WTC11 (cell line): ENCODE measurements at regions not wholly inside any gene's neighbourhood (a gene's known extent, or its start where the extent isn't known, plus 50 kb on each side); places are given as distances from the start of the nearest gene placed in this dataset.

Source experiments
- ATAC-seq: fragments of 200-7000 bp; cut with Tn5 transposase; 2 replicates; pipeline ENCODE4 v1.10.0; 2021; ENCODE audit warnings: mild to moderate bottlenecking, moderate library complexity
- CTCF ChIA-PET: fragments of 300-600 bp; sonication (Branson Sonifier 250); formaldehyde crosslinking; loops from one replicate; lab custom pipeline; 2021; ENCODE audit warnings: antibody characterized with exemption; lab: Charles Lee
- POLR2A ChIA-PET: fragments of 350-600 bp; sonication (Branson Sonifier 250); formaldehyde crosslinking; loops from one replicate; lab custom pipeline; 2021; ENCODE audit warnings: antibody characterized with exemption; lab: Charles Lee
- DNase-seq: peaks from one replicate; pipeline ENCODE4 v3.0.0; 2021; ENCODE audit warnings: low spot score
- H3K27ac Mint-ChIP-seq: 2 replicates; pipeline ENCODE4 v1.8.0; 2021; ENCODE audit warnings: mixed read lengths
- H3K27me3 Mint-ChIP-seq: 2 replicates; pipeline ENCODE4 v1.8.0; 2021; ENCODE audit warnings: low read depth, mild to moderate bottlenecking, moderate library complexity, mixed read lengths
- H3K36me3 Mint-ChIP-seq: 2 replicates; pipeline ENCODE4 v1.8.0; 2021; ENCODE audit warnings: mixed read lengths
- H3K4me1 Mint-ChIP-seq: 2 replicates; pipeline ENCODE4 v1.8.0; 2022; ENCODE audit warnings: mixed read lengths
- H3K4me3 Mint-ChIP-seq: 2 replicates; pipeline ENCODE4 v1.8.0; 2021; ENCODE audit warnings: mild to moderate bottlenecking, moderate library complexity, mixed read lengths
- H3K9me3 Mint-ChIP-seq: 2 replicates; pipeline ENCODE4 v1.8.0; 2021; ENCODE audit warnings: mixed read lengths
- CREM ChIP-seq: sonication (generic); formaldehyde crosslinking; IDR thresholded peaks from 2 replicates; pipeline ENCODE4 v1.8.1; 2022; ENCODE audit warnings: mild to moderate bottlenecking, missing genetic modification reagents, moderate library complexity
- ELF4 ChIP-seq: sonication (generic); formaldehyde crosslinking; IDR thresholded peaks from 2 replicates; pipeline ENCODE4 v1.8.1; 2022; ENCODE audit warnings: low read depth, mild to moderate bottlenecking, moderate library complexity, missing genetic modification reagents
- FOXJ3 ChIP-seq: sonication (generic); formaldehyde crosslinking; IDR thresholded peaks from 2 replicates; pipeline ENCODE4 v1.9.0; 2021; ENCODE audit warnings: missing genetic modification reagents, mild to moderate bottlenecking, borderline replicate concordance
- GRHL2 ChIP-seq: fragments of 250-450 bp; sonication (Bioruptor Pico); IDR thresholded peaks from 2 replicates; pipeline ENCODE4 v1.8.0; 2022; ENCODE audit warnings: mild to moderate bottlenecking, moderate library complexity; ENCODE audit not compliant: insufficient replicate concordance, severe bottlenecking
- GTF2I ChIP-seq: fragments of 250-450 bp; sonication (Bioruptor Pico); conservative IDR thresholded peaks from 2 replicates; pipeline ENCODE4 v1.4.0; 2021; ENCODE audit warnings: mild to moderate bottlenecking
- IRF2 ChIP-seq: sonication (generic); formaldehyde crosslinking; IDR thresholded peaks from 2 replicates; pipeline ENCODE4 v1.8.0; 2022; ENCODE audit warnings: low read depth, missing genetic modification reagents, borderline replicate concordance
- JAZF1 ChIP-seq: fragments of 250-450 bp; sonication (Bioruptor Pico); IDR thresholded peaks from 2 replicates; pipeline ENCODE4 v1.9.0; 2021; ENCODE audit warnings: moderate library complexity, mild to moderate bottlenecking, inconsistent platforms
- RORB ChIP-seq: fragments of 250-450 bp; sonication (Bioruptor Pico); IDR thresholded peaks from 2 replicates; pipeline ENCODE4 v1.9.0; 2021; ENCODE audit warnings: mild to moderate bottlenecking
- SOX15 ChIP-seq: fragments of 250-450 bp; sonication (Bioruptor Pico); IDR thresholded peaks from 2 replicates; pipeline ENCODE4 v1.9.0; 2021; ENCODE audit warnings: mild to moderate bottlenecking
- SP1 ChIP-seq: sonication (generic); formaldehyde crosslinking; conservative IDR thresholded peaks from 2 replicates; pipeline ENCODE4 v1.8.1; 2022; ENCODE audit warnings: missing genetic modification reagents
- TCF7 ChIP-seq: sonication (generic); formaldehyde crosslinking; IDR thresholded peaks from 2 replicates; pipeline ENCODE4 v1.8.0; 2022; ENCODE audit warnings: mild to moderate bottlenecking, low read depth, missing genetic modification reagents, moderate library complexity
- TEAD4 ChIP-seq: sonication (generic); formaldehyde crosslinking; IDR thresholded peaks from 2 replicates; pipeline ENCODE4 v1.8.0; 2022; ENCODE audit warnings: mild to moderate bottlenecking, missing genetic modification reagents
- ZNF232 ChIP-seq: sonication (generic); formaldehyde crosslinking; IDR thresholded peaks from 2 replicates; pipeline ENCODE4 v1.8.0; 2022; ENCODE audit warnings: mild to moderate bottlenecking, missing genetic modification reagents
- ZNF396 ChIP-seq: fragments of 250-450 bp; sonication (Bioruptor Pico); IDR thresholded peaks from 2 replicates; pipeline ENCODE4 v1.8.0; 2021; ENCODE audit warnings: mild to moderate bottlenecking, moderate library complexity, borderline replicate concordance
- ZNF423 ChIP-seq: fragments of 250-450 bp; sonication (Bioruptor Pico); IDR thresholded peaks from 2 replicates; pipeline ENCODE4 v2.1.2; 2022; ENCODE audit warnings: mild to moderate bottlenecking, moderate library complexity
- ZNF671 ChIP-seq: fragments of 250-450 bp; sonication (Bioruptor Pico); IDR thresholded peaks from 2 replicates; pipeline ENCODE4 v1.8.0; 2021; ENCODE audit warnings: mild to moderate bottlenecking
- TF ChIP-seq, protein P1 (sequence below): sonication (generic); formaldehyde crosslinking; IDR thresholded peaks from 2 replicates; pipeline ENCODE4 v1.8.0; 2022; ENCODE audit warnings: mild to moderate bottlenecking, missing genetic modification reagents
- TF ChIP-seq, protein P2 (sequence below): sonication (generic); formaldehyde crosslinking; IDR thresholded peaks from 2 replicates; pipeline ENCODE4 v1.8.1; 2023; ENCODE audit warnings: mild to moderate bottlenecking, missing genetic modification reagents, moderate library complexity
- TF ChIP-seq, protein P3 (sequence below): sonication (generic); formaldehyde crosslinking; IDR thresholded peaks from 2 replicates; pipeline ENCODE4 v1.8.0; 2022; ENCODE audit warnings: mild to moderate bottlenecking, missing genetic modification reagents
- TF ChIP-seq, protein P4 (sequence below): fragments of 250-450 bp; sonication (Bioruptor Pico); IDR thresholded peaks from 2 replicates; pipeline ENCODE4 v2.1.2; 2022; ENCODE audit warnings: mild to moderate bottlenecking, moderate library complexity
- TF ChIP-seq, protein P5 (sequence below): sonication (generic); formaldehyde crosslinking; IDR thresholded peaks from 2 replicates; pipeline ENCODE4 v1.8.0; 2022; ENCODE audit warnings: mild to moderate bottlenecking, missing genetic modification reagents

DNA sequence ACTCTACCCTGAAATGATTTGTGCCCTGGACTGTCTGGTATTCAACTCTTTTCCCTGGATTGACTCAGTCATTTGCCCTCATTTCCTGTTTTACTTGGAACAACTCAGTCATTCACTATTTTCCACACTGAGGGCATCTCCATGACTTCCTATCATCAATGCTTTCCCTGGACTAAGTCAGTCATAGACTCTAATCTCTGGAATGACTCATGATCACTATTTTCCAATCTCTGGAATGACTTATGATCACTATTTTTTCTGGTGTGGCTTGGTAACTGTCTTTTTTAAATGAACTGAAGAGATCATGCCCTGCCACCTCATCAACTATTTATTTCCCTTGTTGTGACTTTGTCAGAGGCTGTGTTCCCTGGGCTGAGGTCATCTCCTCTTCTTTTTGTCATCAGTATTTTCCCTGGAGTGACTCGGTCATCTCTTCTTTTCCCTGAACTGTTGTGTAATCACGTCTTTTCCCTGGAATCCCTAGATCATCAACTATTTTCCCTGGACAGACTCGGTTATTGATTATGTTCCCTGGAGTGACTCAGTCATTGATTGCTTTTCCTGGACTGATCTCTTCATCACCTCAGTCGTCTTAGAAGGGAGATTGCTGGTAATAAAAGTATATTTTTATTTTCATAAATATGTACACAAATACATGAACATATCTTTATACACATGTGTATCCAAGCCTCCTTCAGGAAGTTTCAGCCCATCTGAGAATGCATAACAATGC, 327.1 kb upstream of the VCX start:
- peaks cover 4% of the 10 kb centered on the region for H3K4me1 Mint-ChIP-seq
- DNase-seq (no peak), ATAC-seq (no peak)
- CTCF ChIA-PET = no interaction called here
- H3K4me3 Mint-ChIP-seq = no peak overlapping the region
- POLR2A ChIA-PET = no interaction called here
- H3K27me3 Mint-ChIP-seq = no peaks in the 10 kb centered on the region
- H3K36me3 Mint-ChIP-seq = no peaks in the 10 kb centered on the region
- TF ChIP-seq TEAD4 (no peak), SOX15 (no peak), ZNF232 (CRISPR knock-in tag) (no peak), TCF7 (CRISPR knock-in tag) (no peak), ELF4 (CRISPR knock-in tag) (no peak), RORB (no peak), ZNF423 (CRISPR knock-in tag) (no peak), ZNF671 (CRISPR knock-in tag) (no peak), FOXJ3 (CRISPR knock-in tag) (no peak)
- TF ChIP-seq, protein P1, sequence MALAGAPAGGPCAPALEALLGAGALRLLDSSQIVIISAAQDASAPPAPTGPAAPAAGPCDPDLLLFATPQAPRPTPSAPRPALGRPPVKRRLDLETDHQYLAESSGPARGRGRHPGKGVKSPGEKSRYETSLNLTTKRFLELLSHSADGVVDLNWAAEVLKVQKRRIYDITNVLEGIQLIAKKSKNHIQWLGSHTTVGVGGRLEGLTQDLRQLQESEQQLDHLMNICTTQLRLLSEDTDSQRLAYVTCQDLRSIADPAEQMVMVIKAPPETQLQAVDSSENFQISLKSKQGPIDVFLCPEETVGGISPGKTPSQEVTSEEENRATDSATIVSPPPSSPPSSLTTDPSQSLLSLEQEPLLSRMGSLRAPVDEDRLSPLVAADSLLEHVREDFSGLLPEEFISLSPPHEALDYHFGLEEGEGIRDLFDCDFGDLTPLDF = no peak
- TF ChIP-seq, all 79 proteins: peak for 0
- Mint-ChIP-seq H3K9me3 (peaks cover 11% of the 10 kb centered on the region), H3K27ac (no peak overlapping the region)

DNA sequence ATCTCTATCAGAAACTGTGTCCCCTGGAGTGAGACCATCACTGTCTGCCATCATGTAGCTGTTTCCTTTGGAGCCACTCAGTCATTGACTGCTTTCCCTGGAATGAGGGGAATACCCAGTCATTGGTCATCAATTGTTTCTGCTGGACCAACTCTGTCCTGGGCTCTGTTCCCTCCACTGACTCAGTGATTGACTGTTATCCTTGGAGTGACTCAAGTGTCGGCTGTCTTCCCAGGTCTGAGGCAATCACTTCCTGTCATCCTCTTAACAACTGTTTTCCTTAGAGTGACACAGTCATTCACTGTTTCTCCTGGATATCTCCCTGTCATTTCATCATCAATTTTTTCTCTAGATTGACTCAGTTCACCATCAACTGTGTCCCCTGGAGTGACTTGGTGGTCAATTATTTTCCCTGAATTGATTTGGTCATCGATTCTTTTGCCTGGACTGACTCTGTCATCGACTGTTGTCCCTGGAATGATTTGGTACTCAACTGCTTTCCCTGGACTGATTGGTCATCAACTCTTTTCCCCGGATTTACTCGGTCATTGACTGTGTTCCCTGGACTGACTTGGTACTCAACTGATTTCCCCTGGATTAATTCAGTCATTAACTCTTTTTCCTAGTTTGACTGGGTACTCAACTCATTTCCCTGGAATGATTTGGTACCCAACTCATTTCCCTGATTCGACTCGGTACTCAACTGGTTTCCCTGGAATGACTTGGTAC, 327.9 kb upstream of the VCX start:
- Mint-ChIP-seq H3K36me3 (no peaks in the 10 kb centered on the region), H3K27ac (no peak overlapping the region), H3K9me3 (peaks cover 11% of the 10 kb centered on the region), H3K4me3 (no peak overlapping the region), H3K4me1 (peaks cover 4% of the 10 kb centered on the region), H3K27me3 (no peaks in the 10 kb centered on the region)
- ChIA-PET POLR2A (no interaction called here), CTCF (no interaction called here)
- no peak for ATAC-seq
- no peak for DNase-seq
- no peak for TF ChIP-seq ZNF423 (CRISPR knock-in tag)
- TF ChIP-seq ZNF396 = no peak
- TF ChIP-seq, protein P2, sequence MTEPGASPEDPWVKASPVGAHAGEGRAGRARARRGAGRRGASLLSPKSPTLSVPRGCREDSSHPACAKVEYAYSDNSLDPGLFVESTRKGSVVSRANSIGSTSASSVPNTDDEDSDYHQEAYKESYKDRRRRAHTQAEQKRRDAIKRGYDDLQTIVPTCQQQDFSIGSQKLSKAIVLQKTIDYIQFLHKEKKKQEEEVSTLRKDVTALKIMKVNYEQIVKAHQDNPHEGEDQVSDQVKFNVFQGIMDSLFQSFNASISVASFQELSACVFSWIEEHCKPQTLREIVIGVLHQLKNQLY (CRISPR knock-in tag) = no peak
- no peak for TF ChIP-seq RORB
- TF ChIP-seq GTF2I (CRISPR knock-in tag) = no peak
- no peak for TF ChIP-seq GRHL2
- no peak for TF ChIP-seq JAZF1 (CRISPR knock-in tag)
- TF ChIP-seq CREM (CRISPR knock-in tag) = no peak
- TF ChIP-seq, protein P3, sequence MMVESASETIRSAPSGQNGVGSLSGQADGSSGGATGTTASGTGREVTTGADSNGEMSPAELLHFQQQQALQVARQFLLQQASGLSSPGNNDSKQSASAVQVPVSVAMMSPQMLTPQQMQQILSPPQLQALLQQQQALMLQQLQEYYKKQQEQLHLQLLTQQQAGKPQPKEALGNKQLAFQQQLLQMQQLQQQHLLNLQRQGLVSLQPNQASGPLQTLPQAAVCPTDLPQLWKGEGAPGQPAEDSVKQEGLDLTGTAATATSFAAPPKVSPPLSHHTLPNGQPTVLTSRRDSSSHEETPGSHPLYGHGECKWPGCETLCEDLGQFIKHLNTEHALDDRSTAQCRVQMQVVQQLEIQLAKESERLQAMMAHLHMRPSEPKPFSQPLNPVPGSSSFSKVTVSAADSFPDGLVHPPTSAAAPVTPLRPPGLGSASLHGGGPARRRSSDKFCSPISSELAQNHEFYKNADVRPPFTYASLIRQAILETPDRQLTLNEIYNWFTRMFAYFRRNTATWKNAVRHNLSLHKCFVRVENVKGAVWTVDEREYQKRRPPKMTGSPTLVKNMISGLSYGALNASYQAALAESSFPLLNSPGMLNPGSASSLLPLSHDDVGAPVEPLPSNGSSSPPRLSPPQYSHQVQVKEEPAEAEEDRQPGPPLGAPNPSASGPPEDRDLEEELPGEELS (CRISPR knock-in tag) = no peak
- TF ChIP-seq SP1 (CRISPR knock-in tag) = no peak
- TF ChIP-seq IRF2 = no peak

DNA sequence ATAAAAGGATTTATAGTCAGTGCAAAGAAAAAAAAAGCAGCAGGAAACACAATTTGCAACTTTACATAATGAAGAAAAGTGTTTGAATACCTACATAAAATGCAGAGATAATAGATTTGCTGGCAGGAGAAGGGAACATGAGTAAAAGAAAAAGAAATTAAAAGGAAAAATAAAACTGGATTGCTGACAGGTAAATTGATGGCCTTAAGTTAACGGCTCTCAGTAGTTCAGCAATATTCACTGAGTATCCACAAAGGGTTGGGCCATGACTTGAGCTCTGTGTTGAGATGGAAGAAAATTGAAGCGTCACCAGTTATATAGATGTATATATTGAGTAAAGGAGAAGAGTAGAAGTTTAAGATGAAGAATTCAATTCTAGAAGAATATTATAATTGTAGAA, 330.1 kb upstream of the VCX start:
- ChIA-PET POLR2A (no interaction called here), CTCF (no interaction called here)
- no peak overlapping the region for H3K4me3 Mint-ChIP-seq
- no peak overlapping the region for H3K27ac Mint-ChIP-seq
- no peak for DNase-seq
- peaks cover 11% of the 10 kb centered on the region for H3K9me3 Mint-ChIP-seq
- no peaks in the 10 kb centered on the region for H3K27me3 Mint-ChIP-seq
- peaks cover 4% of the 10 kb centered on the region for H3K4me1 Mint-ChIP-seq
- no peak for ATAC-seq
- no peaks in the 10 kb centered on the region for H3K36me3 Mint-ChIP-seq
- TF ChIP-seq, protein P4, sequence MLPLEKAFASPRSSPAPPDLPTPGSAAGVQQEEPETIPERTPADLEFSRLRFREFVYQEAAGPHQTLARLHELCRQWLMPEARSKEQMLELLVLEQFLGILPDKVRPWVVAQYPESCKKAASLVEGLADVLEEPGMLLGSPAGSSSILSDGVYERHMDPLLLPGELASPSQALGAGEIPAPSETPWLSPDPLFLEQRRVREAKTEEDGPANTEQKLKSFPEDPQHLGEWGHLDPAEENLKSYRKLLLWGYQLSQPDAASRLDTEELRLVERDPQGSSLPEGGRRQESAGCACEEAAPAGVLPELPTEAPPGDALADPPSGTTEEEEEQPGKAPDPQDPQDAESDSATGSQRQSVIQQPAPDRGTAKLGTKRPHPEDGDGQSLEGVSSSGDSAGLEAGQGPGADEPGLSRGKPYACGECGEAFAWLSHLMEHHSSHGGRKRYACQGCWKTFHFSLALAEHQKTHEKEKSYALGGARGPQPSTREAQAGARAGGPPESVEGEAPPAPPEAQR (CRISPR knock-in tag) = no peak
- TF ChIP-seq, protein P5, sequence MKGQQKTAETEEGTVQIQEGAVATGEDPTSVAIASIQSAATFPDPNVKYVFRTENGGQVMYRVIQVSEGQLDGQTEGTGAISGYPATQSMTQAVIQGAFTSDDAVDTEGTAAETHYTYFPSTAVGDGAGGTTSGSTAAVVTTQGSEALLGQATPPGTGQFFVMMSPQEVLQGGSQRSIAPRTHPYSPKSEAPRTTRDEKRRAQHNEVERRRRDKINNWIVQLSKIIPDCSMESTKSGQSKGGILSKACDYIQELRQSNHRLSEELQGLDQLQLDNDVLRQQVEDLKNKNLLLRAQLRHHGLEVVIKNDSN (CRISPR knock-in tag) = no peak
